D721Med (cell line): ENCODE measurements at regions not wholly inside any gene's neighbourhood (a gene's known extent, or its start where the extent isn't known, plus 50 kb on each side); places are given as distances from the start of the nearest gene placed in this dataset.

Experiments used
- DNase-seq: peaks from one replicate; pipeline ENCODE4 v3.0.0; 2011; ENCODE audit warnings: low spot score; ENCODE audit not compliant: insufficient read length
- FAIRE-seq: peaks from 2 replicates; lab custom pipeline; 2011; peaks lifted over from hg19 to GRCh38; lab: Jason Lieb, UNC
- TF ChIP-seq, protein P1 (sequence below): IDR thresholded peaks from 2 replicates; pipeline ENCODE4 v1.5.1; 2012; ENCODE audit warnings: mild to moderate bottlenecking, control low read depth; ENCODE audit not compliant: insufficient read depth; ENCODE audit errors: missing control alignments

GRCh38 chr19:29290853-29291252 lies 77.9 kb upstream of the UQCRFS1 start:
- TF ChIP-seq, protein P1, sequence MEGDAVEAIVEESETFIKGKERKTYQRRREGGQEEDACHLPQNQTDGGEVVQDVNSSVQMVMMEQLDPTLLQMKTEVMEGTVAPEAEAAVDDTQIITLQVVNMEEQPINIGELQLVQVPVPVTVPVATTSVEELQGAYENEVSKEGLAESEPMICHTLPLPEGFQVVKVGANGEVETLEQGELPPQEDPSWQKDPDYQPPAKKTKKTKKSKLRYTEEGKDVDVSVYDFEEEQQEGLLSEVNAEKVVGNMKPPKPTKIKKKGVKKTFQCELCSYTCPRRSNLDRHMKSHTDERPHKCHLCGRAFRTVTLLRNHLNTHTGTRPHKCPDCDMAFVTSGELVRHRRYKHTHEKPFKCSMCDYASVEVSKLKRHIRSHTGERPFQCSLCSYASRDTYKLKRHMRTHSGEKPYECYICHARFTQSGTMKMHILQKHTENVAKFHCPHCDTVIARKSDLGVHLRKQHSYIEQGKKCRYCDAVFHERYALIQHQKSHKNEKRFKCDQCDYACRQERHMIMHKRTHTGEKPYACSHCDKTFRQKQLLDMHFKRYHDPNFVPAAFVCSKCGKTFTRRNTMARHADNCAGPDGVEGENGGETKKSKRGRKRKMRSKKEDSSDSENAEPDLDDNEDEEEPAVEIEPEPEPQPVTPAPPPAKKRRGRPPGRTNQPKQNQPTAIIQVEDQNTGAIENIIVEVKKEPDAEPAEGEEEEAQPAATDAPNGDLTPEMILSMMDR = no peak
- DNase-seq = no peak
- no peak for FAIRE-seq

GRCh38 chr19:29292153-29292552 lies 79.2 kb upstream of the UQCRFS1 start:
- FAIRE-seq = no peak
- no peak for DNase-seq
- TF ChIP-seq, protein P1 = no peak

- FAIRE-seq = no peak
- TF ChIP-seq, protein P1 = no peak
- DNase-seq = no peak
These were observed 79.6 kb upstream of the UQCRFS1 start for GRCh38 chr19:29292562-29292961.

- no peak for DNase-seq
- no peak for FAIRE-seq
- TF ChIP-seq, protein P1 = no peak
These were observed 80.3 kb upstream of the UQCRFS1 start for GRCh38 chr19:29293292-29293691.

GRCh38 chr19:29293736-29294342 lies 80.9 kb upstream of the UQCRFS1 start:
- TF ChIP-seq, protein P1 = no peak
- no peak for DNase-seq
- no peak for FAIRE-seq

DNA sequence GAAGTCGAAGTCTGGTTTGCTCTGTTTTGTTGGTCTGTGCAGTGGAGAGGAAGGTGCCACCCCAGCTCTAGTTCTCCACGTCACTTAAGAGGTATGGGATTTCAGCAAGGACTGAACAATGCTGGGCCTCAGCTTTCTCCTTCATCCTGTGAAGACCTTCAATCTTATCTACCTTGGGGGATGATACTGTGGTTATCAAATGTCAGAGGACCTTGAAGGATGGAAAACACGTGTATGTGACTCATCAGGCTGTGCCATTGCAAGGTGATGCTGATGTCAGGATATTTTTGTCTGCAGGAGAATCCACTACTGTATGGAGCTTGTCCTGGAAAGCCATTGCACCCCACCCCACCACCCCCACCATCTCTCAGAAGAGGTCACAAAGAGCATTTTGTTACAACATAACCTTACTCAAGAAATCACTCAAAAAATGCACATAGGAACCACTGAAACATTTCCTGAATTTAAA lies 81.4 kb upstream of the UQCRFS1 start:
- no peak for DNase-seq
- no peak for FAIRE-seq
- TF ChIP-seq, protein P1 = no peak

GRCh38 chr19:29295285-29295684 lies 82.3 kb upstream of the UQCRFS1 start:
- TF ChIP-seq, protein P1 = no peak
- FAIRE-seq (no peak), DNase-seq (no peak)
